H1 (cell line): ENCODE measurements at regions not wholly inside any gene's neighbourhood (a gene's known extent, or its start where the extent isn't known, plus 50 kb on each side); places are given as distances from the start of the nearest gene placed in this dataset.

Source experiments
- CTCF ChIA-PET: fragments of 300-600 bp; sonication (Branson Sonifier 250); formaldehyde crosslinking; loops from one replicate; lab custom pipeline; 2021; ENCODE audit not compliant: partially characterized antibody; lab: Charles Lee
- POLR2A ChIA-PET: fragments of 300-600 bp; sonication (Branson Sonifier 250); formaldehyde crosslinking; loops from one replicate; lab custom pipeline; 2021; ENCODE audit warnings: inconsistent platforms; ENCODE audit not compliant: partially characterized antibody; lab: Charles Lee
- DNase-seq, 2 experiments: peaks; one replicate each; pipeline versions ENCODE4 v3.0.0 to v3.0.0-alpha.2; 2010 to 2022; ENCODE audit warnings: low spot score in 2 of 2, low read depth in 1 of 2, mixed read lengths in 1 of 2
- FAIRE-seq: peaks from 2 replicates; lab custom pipeline; 2011; peaks lifted over from hg19 to GRCh38; lab: Jason Lieb, UNC
- H2AFZ ChIP-seq: 2 replicates; pipeline ENCODE4 v1.8.1; 2012; ENCODE audit warnings: low read length, inconsistent platforms
- H2AK5ac ChIP-seq: 2 replicates; pipeline ENCODE4 v1.6.1; 2013; ENCODE audit warnings: low read depth, low read length
- H2BK120ac ChIP-seq: replicated peaks from 2 replicates; pipeline ENCODE3; 2013; ENCODE audit warnings: low read depth, low read length, inconsistent platforms
- H2BK12ac ChIP-seq: 2 replicates; pipeline ENCODE4 v1.6.1; 2013; ENCODE audit warnings: low read depth, low read length
- H2BK15ac ChIP-seq: 2 replicates; pipeline ENCODE4 v1.6.1; 2013; ENCODE audit warnings: low read length
- H2BK20ac ChIP-seq: 2 replicates; pipeline ENCODE4 v1.6.1; 2013; ENCODE audit warnings: low read length
- H2BK5ac ChIP-seq: 2 replicates; pipeline ENCODE4 v1.6.1; 2013; ENCODE audit warnings: low read depth, low read length
- H3K14ac ChIP-seq: 2 replicates; pipeline ENCODE4 v1.6.1; 2013; ENCODE audit warnings: inconsistent platforms; ENCODE audit not compliant: insufficient read length
- H3K18ac ChIP-seq: 2 replicates; pipeline ENCODE4 v1.6.1; 2013; ENCODE audit warnings: low read length; ENCODE audit errors: extremely low read depth
- H3K23ac ChIP-seq: 2 replicates; pipeline ENCODE4 v1.6.1; 2013; ENCODE audit warnings: inconsistent platforms; ENCODE audit not compliant: insufficient read length
- H3K23me2 ChIP-seq: 2 replicates; pipeline ENCODE4 v1.6.1; 2013; ENCODE audit warnings: low read depth, low read length
- H3K27ac ChIP-seq: 2 replicates; pipeline ENCODE4 v1.6.1; 2011; ENCODE audit warnings: low read depth, low read length, inconsistent platforms
- H3K27me3 ChIP-seq, 4 experiments: replicated peaks in 1 of 4; 1 replicate in 1 of 4; 2 replicates in 3 of 4; pipeline versions ENCODE4 v1.6.1 to v1.8.1; 2011 to 2013; ENCODE audit warnings: low read length in 3 of 4, mild to moderate bottlenecking in 3 of 4, inconsistent platforms in 2 of 4, mixed read lengths in 2 of 4, moderate library complexity in 1 of 4; ENCODE audit not compliant: control insufficient read depth in 3 of 4, insufficient read depth in 3 of 4; ENCODE audit errors: extremely low read depth in 1 of 4
- H3K36me3 ChIP-seq, 4 experiments: 2 replicates each; pipeline versions ENCODE4 v1.6.1 to v1.8.1; 2011 to 2013; ENCODE audit warnings: mild to moderate bottlenecking in 4 of 4, low read length in 3 of 4, moderate library complexity in 2 of 4, control low read depth in 1 of 4, inconsistent platforms in 1 of 4; ENCODE audit not compliant: insufficient read depth in 4 of 4, control insufficient read depth in 2 of 4
- H3K4ac ChIP-seq: replicated peaks from 2 replicates; pipeline ENCODE3; 2013; ENCODE audit warnings: low read length, low read depth, mixed read lengths, inconsistent platforms; ENCODE audit not compliant: insufficient read length
- H3K4me1 ChIP-seq, 4 experiments: replicated peaks in 1 of 4; 1 replicate in 1 of 4; 2 replicates in 3 of 4; pipeline versions ENCODE4 v1.6.1 to v1.8.1; 2011 to 2013; ENCODE audit warnings: low read length in 3 of 4, inconsistent platforms in 2 of 4, mixed read lengths in 1 of 4; ENCODE audit not compliant: insufficient read depth in 4 of 4, control insufficient read depth in 3 of 4
- H3K4me2 ChIP-seq, 2 experiments: 2 replicates each; pipeline versions ENCODE4 v1.6.1 to v1.8.1; 2011 to 2013; ENCODE audit warnings: low read depth in 2 of 2, low read length in 2 of 2, control low read depth in 1 of 2, inconsistent platforms in 1 of 2, mild to moderate bottlenecking in 1 of 2; ENCODE audit not compliant: insufficient read depth in 1 of 2
- H3K4me3 ChIP-seq, 4 experiments: fragments of 200-600, 300-600 bp in 1 of 4; sonication (generic), shearing (Covaris generic), sonication (Bioruptor Twin) in 1 of 4; 2 replicates each; pipeline versions ENCODE4 v1.5.1 to v1.8.1; 2011 to 2016; ENCODE audit warnings: low read length in 4 of 4, low read depth in 3 of 4, control low read depth in 2 of 4, inconsistent platforms in 2 of 4, mild to moderate bottlenecking in 2 of 4, mixed read lengths in 1 of 4, moderate library complexity in 1 of 4; ENCODE audit not compliant: insufficient read depth in 2 of 4; ENCODE audit errors: extremely low read depth in 1 of 4
- H3K56ac ChIP-seq: replicated peaks from 2 replicates; pipeline ENCODE3; 2013; ENCODE audit warnings: low read depth, mild to moderate bottlenecking, mixed read lengths, low read length, inconsistent platforms; ENCODE audit not compliant: insufficient read length
- H3K79me1 ChIP-seq: 2 replicates; pipeline ENCODE4 v1.6.1; 2013; ENCODE audit warnings: low read depth, low read length, control low read depth
- H3K79me2 ChIP-seq, 2 experiments: 2 replicates each; pipeline versions ENCODE4 v1.6.1 to v1.8.1; 2012 to 2013; ENCODE audit warnings: low read length in 2 of 2, mild to moderate bottlenecking in 2 of 2, inconsistent platforms in 1 of 2; ENCODE audit not compliant: insufficient read depth in 2 of 2, control insufficient read depth in 1 of 2
- H3K9ac ChIP-seq, 4 experiments: replicated peaks in 1 of 4; 1 replicate in 1 of 4; 2 replicates in 3 of 4; pipeline versions ENCODE4 v1.6.1 to v1.8.1; 2011 to 2013; ENCODE audit warnings: low read depth in 3 of 4, low read length in 3 of 4, control low read depth in 2 of 4, mild to moderate bottlenecking in 2 of 4, moderate library complexity in 2 of 4, inconsistent platforms in 1 of 4; ENCODE audit errors: extremely low read depth in 1 of 4
- H3K9me3 ChIP-seq, 2 experiments: 2 replicates each; pipeline versions ENCODE4 v1.6.1 to v1.8.1; 2012 to 2013; ENCODE audit warnings: mild to moderate bottlenecking in 2 of 2, moderate library complexity in 2 of 2, control low read depth in 1 of 2, inconsistent platforms in 1 of 2, low read depth in 1 of 2, low read length in 1 of 2, mixed read lengths in 1 of 2; ENCODE audit not compliant: insufficient read depth in 2 of 2
- H4K20me1 ChIP-seq, 2 experiments: replicated peaks in 1 of 2; 2 replicates each; pipeline versions ENCODE3 to v1.8.1; 2011 to 2013; ENCODE audit warnings: inconsistent platforms in 2 of 2, low read length in 2 of 2, mild to moderate bottlenecking in 1 of 2; ENCODE audit not compliant: insufficient read depth in 2 of 2, control insufficient read depth in 1 of 2
- H4K5ac ChIP-seq: 2 replicates; pipeline ENCODE4 v1.6.1; 2013; ENCODE audit warnings: low read length, low read depth, mixed read lengths, inconsistent platforms; ENCODE audit not compliant: insufficient read length
- H4K8ac ChIP-seq: 2 replicates; pipeline ENCODE4 v1.8.0; 2013; ENCODE audit warnings: mild to moderate bottlenecking, moderate library complexity, low read length, inconsistent platforms; ENCODE audit not compliant: insufficient read depth; ENCODE audit errors: extremely low read depth
- H4K91ac ChIP-seq: replicated peaks from 2 replicates; pipeline ENCODE3; 2013; ENCODE audit warnings: low read length, mixed read lengths, inconsistent platforms; ENCODE audit not compliant: insufficient read length
- BACH1 ChIP-seq: IDR thresholded peaks from 2 replicates; pipeline ENCODE4 v1.6.1; 2012; ENCODE audit warnings: low read length, improper control_type of control experiment
- CEBPB ChIP-seq: IDR thresholded peaks from 2 replicates; pipeline ENCODE4 v1.6.1; 2012; ENCODE audit warnings: low read depth, low read length
- NANOG ChIP-seq: IDR thresholded peaks from 2 replicates; pipeline ENCODE4 v1.6.1; 2011; ENCODE audit warnings: low read length, low read depth, mild to moderate bottlenecking, inconsistent platforms; ENCODE audit not compliant: insufficient read depth, poor library complexity, severe bottlenecking
- NRF1 ChIP-seq: IDR thresholded peaks from 2 replicates; pipeline ENCODE4 v1.6.1; 2011; ENCODE audit warnings: mild to moderate bottlenecking, low read depth, low read length, improper control_type of control experiment
- RBBP5 ChIP-seq: IDR thresholded peaks from 2 replicates; pipeline ENCODE4 v1.7.1; 2012; ENCODE audit warnings: low read depth, mild to moderate bottlenecking, inconsistent platforms, low read length, moderate library complexity, borderline replicate concordance
- TEAD4 ChIP-seq: IDR thresholded peaks from 2 replicates; pipeline ENCODE4 v1.6.1; 2012; ENCODE audit warnings: low read depth, low read length, inconsistent platforms, mixed read lengths
- YY1 ChIP-seq: IDR thresholded peaks from 2 replicates; pipeline ENCODE4 v1.6.1; 2011; ENCODE audit warnings: low read depth, mild to moderate bottlenecking, low read length
- WGBS, 2 experiments: shearing (Covaris generic) in 1 of 2; methylation state at CpG; one replicate each; pipeline versions ENCODE4 v1.1.6 to v1.1.7; 2013 to 2015; ENCODE audit warnings: low lambda C conversion rate in 2 of 2, mixed read lengths in 2 of 2, inconsistent platforms in 1 of 2, low coverage in 1 of 2, missing lambda C conversion rate in 1 of 2; ENCODE audit not compliant: insufficient replicate concordance in 2 of 2, insufficient coverage in 1 of 2, insufficient read length in 1 of 2; ENCODE audit errors: extremely low coverage in 1 of 2, missing lambda C conversion rate in 1 of 2; 5-methylcytosine and 5-hydroxymethylcytosine counted together

DNA sequence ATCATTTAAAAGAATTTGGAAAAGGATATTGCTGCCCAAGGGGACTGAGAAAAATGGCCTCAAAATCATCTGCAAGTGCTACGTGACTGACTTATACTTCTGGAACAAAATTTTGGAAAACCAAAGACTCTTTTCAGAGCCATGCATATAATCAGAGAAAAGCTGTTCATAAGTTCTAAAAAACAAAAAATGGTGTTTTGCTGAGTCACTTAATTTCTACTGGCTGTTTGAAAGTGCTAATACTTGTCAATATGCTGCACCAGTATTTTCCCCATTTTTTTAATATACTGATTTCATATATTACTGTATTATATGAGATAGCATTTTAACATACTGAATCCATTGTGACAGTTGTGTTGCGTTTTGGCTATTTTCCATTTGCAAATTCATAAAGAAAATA is 61.5 kb upstream of the ZMAT1 start:
- no peak overlapping the region for H4K5ac ChIP-seq
- H2BK120ac ChIP-seq = no peak overlapping the region
- CTCF ChIA-PET = no interaction called here
- no peak overlapping the region for H4K91ac ChIP-seq
- no peaks in the 10 kb centered on the region for H3K36me3 ChIP-seq
- no peak overlapping the region for H3K14ac ChIP-seq
- no peak overlapping the region for H2AK5ac ChIP-seq
- no peaks in the 10 kb centered on the region for H3K79me2 ChIP-seq
- H2BK15ac ChIP-seq = no peak overlapping the region
- FAIRE-seq = no peak
- no peak overlapping the region for H2BK20ac ChIP-seq
- H3K4ac ChIP-seq = no peak overlapping the region
- H3K4me1 ChIP-seq = no peaks in the 10 kb centered on the region
- no peaks in the 10 kb centered on the region for H4K20me1 ChIP-seq
- no peaks in the 10 kb centered on the region for H3K27me3 ChIP-seq
- no peak overlapping the region for H3K4me2 ChIP-seq
- H3K18ac ChIP-seq = no peak overlapping the region
- no peak overlapping the region for H4K8ac ChIP-seq
- no peak overlapping the region for H3K9ac ChIP-seq
- DNase-seq = no peak
- H3K56ac ChIP-seq = no peak overlapping the region
- no peaks in the 10 kb centered on the region; a peak in 1 of 4 replicates for H3K9me3 ChIP-seq
- no peak overlapping the region for H2AFZ ChIP-seq
- H3K79me1 ChIP-seq = no peaks in the 10 kb centered on the region
- no peak overlapping the region for H3K27ac ChIP-seq
- no peak overlapping the region for H3K4me3 ChIP-seq
- no peaks in the 10 kb centered on the region for H3K23me2 ChIP-seq
- H3K23ac ChIP-seq = no peak overlapping the region
- no peak overlapping the region for H2BK12ac ChIP-seq
- H2BK5ac ChIP-seq = no peak overlapping the region
- 83% methylated on average over 2 of the region's 2 CpGs; no CpG with 5 or more reads in 1 of the 2 experiments for WGBS, 2 experiments
- POLR2A ChIA-PET = no interaction called here
- TF ChIP-seq YY1 (no peak), BACH1 (no peak), TEAD4 (no peak), RBBP5 (no peak), NANOG (no peak), CEBPB (no peak), NRF1 (no peak)
